Fibroblast of skin of left quadriceps (primary cell): ENCODE measurements at regions not wholly inside any gene's neighbourhood (a gene's known extent, or its start where the extent isn't known, plus 50 kb on each side); places are given as distances from the start of the nearest gene placed in this dataset.
"Not testable (repeated sequence)": the region's sequence is repeated elsewhere in the genome, so short reads cannot be mapped to it uniquely, and the experiment has no call there.

ENCODE experiments used
- DNase-seq, 2 experiments: peaks; one replicate each; pipeline ENCODE4 v3.0.0-alpha.2; 2013; ENCODE audit warnings: low read depth in 2 of 2

GRCh38 chr2:194815475-194815874 lies 841.6 kb upstream of the SLC39A10 start:
- DNase-seq, result no peak

GRCh38 chr2:194802589-194802988 lies 854.4 kb upstream of the SLC39A10 start:
- no peak for DNase-seq

GRCh38 chr2:194787071-194787470 lies 870.0 kb upstream of the SLC39A10 start:
- not testable (repeated sequence) for DNase-seq

- DNase-seq, result not testable (repeated sequence)
These were observed 885.6 kb upstream of the SLC39A10 start for GRCh38 chr2:194771394-194771793.

- DNase-seq, result no peak
These were observed 888.0 kb upstream of the SLC39A10 start for GRCh38 chr2:194769030-194769429.

- no peak for DNase-seq
These were observed 891.3 kb upstream of the SLC39A10 start for GRCh38 chr2:194765723-194766122.

GRCh38 chr2:194750926-194751325 lies 906.1 kb upstream of the SLC39A10 start:
- peak; percentile 8 to 13 for DNase-seq

- DNase-seq, result no peak
These were observed 911.4 kb upstream of the SLC39A10 start for GRCh38 chr2:194745557-194746146.

- DNase-seq, result no peak
These were observed 914.3 kb upstream of the SLC39A10 start for GRCh38 chr2:194742706-194743105.

GRCh38 chr2:194739217-194739616 lies 917.8 kb upstream of the SLC39A10 start:
- no peak for DNase-seq

- no peak for DNase-seq
These were observed 921.0 kb upstream of the SLC39A10 start for GRCh38 chr2:194735837-194736542.

- DNase-seq, result no peak
These were observed 926.8 kb upstream of the SLC39A10 start for GRCh38 chr2:194730266-194730665.

GRCh38 chr2:194725169-194725568 lies 931.9 kb upstream of the SLC39A10 start:
- no peak for DNase-seq

- DNase-seq, result no peak
These were observed 933.6 kb upstream of the SLC39A10 start for GRCh38 chr2:194723446-194723845.

GRCh38 chr2:194721227-194721626 lies 935.8 kb upstream of the SLC39A10 start:
- no peak for DNase-seq

GRCh38 chr2:194720462-194720861 lies 936.6 kb upstream of the SLC39A10 start:
- no peak for DNase-seq

- no peak for DNase-seq
These were observed 938.1 kb upstream of the SLC39A10 start for GRCh38 chr2:194718881-194719280.

- DNase-seq, result no peak
These were observed 942.5 kb upstream of the SLC39A10 start for GRCh38 chr2:194714541-194714940.

- DNase-seq, result no peak
These were observed 947.2 kb upstream of the SLC39A10 start for GRCh38 chr2:194709840-194710239.

- DNase-seq, result no peak
These were observed 950.8 kb upstream of the SLC39A10 start for GRCh38 chr2:194706179-194706578.

- DNase-seq, result no peak
These were observed 951.6 kb upstream of the SLC39A10 start for GRCh38 chr2:194705398-194705797.

GRCh38 chr2:194700726-194701125 lies 956.3 kb upstream of the SLC39A10 start:
- no peak for DNase-seq

- DNase-seq, result no peak
These were observed 956.9 kb upstream of the SLC39A10 start for GRCh38 chr2:194700116-194700515.

GRCh38 chr2:194698012-194698411 lies 959.0 kb upstream of the SLC39A10 start:
- no peak for DNase-seq
